Sigmoid colon (tissue), 6 donors: ENCODE measurements at regions not wholly inside any gene's neighbourhood (a gene's known extent, or its start where the extent isn't known, plus 50 kb on each side); places are given as distances from the start of the nearest gene placed in this dataset.

Experiments used
- DNase-seq: peaks from one replicate; pipeline ENCODE4 v3.0.0-alpha.2; 2019
- H3K27ac ChIP-seq, 4 donors: fragments of 200-600 bp; sonication (generic); one replicate each; pipeline ENCODE4 v1.5.1; 2016 to 2019; ENCODE audit warnings: mild to moderate bottlenecking in 1 of 4
- H3K27me3 ChIP-seq, 3 donors: fragments of 200-600 bp; sonication (generic); one replicate each; pipeline ENCODE4 v1.5.1; 2019; ENCODE audit warnings: mild to moderate bottlenecking in 1 of 3
- H3K36me3 ChIP-seq, 4 donors: fragments of 200-600 bp; sonication (generic); one replicate each; pipeline ENCODE4 v1.5.1; 2016 to 2019
- H3K4me1 ChIP-seq, 4 donors: fragments of 200-600 bp; sonication (generic); one replicate each; pipeline ENCODE4 v1.5.1; 2017 to 2019
- H3K4me3 ChIP-seq, 4 donors: fragments of 200-600 bp; sonication (generic); one replicate each; pipeline ENCODE4 v1.5.1; 2017 to 2019; ENCODE audit warnings: mild to moderate bottlenecking in 2 of 4, moderate library complexity in 1 of 4
- H3K9me3 ChIP-seq, 4 donors: fragments of 200-600 bp in 3 of 4; sonication (generic) in 3 of 4; one replicate each; pipeline versions ENCODE4 v1.5.1 to v1.6.1; 2013 to 2019
- EP300 ChIP-seq, 4 donors: sonication (generic); formaldehyde crosslinking; IDR thresholded peaks; one replicate each; pipeline ENCODE4 v1.6.1; 2017; ENCODE audit warnings: antibody characterized with exemption in 4 of 4
- POLR2A ChIP-seq, 2 donors: fragments of 450-650 bp; IDR thresholded peaks; one replicate each; pipeline ENCODE4 v1.6.1; 2016; ENCODE audit warnings: antibody characterized with exemption in 2 of 2, mild to moderate bottlenecking in 2 of 2, moderate library complexity in 2 of 2
- POLR2AphosphoS5 ChIP-seq, 4 donors: sonication (generic); formaldehyde crosslinking; IDR thresholded peaks; one replicate each; pipeline ENCODE4 v1.6.1; 2017; ENCODE audit warnings: antibody characterized with exemption in 4 of 4
- WGBS, 2 donors: extraction: QIAGEN DNeasy Blood & Tissue Kit; methylation state at CpG; one replicate each; pipeline ENCODE4 v1.1.7; 2013; 5-methylcytosine and 5-hydroxymethylcytosine counted together
- intact Hi-C: fragments of 100-400 bp; cut with DNase I; formaldehyde crosslinking; loops from one replicate; pipeline ENCODE4 v1.15.1; 2023
- TF ChIP-seq, protein P1 (sequence below), 4 experiments: fragments of 450-650 bp in 3 of 4; fragments of 200-600 bp in 1 of 4; IDR thresholded peaks; one replicate each; pipeline ENCODE4 v1.5.1; 2016 to 2019; ENCODE audit warnings: antibody characterized with exemption in 4 of 4, mild to moderate bottlenecking in 3 of 4, moderate library complexity in 2 of 4
- donor health status: healthy with polysubstance abuse.
- donor health status: healthy.

DNA sequence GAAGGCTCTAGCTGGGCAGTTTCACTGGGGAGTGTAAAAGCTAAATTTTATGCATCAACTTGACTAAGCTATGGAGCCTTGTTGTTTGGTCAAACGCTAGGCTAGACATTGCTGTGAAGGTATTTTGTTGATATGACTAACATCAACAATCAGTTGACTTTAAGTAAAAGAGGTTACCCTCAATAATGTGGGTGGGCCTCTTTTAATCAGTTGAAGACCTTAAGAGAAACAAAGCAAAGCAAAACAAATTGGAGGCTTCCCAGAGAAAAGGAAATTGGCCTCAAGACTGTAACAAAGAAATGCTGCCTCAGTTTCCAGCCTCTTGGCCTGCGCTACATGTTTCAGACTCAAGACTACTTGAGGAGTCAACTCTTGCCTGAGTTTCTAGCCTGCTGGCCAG is 50.0 kb upstream of the TSC22D1 start:
- no peaks in the 10 kb centered on the region for H3K36me3 ChIP-seq
- peaks cover 0 to 7% (median 0%) of the 10 kb centered on the region in 4 donors for H3K4me1 ChIP-seq
- WGBS, 2 donors: 92% methylated on average over 2 of the region's 2 CpGs
- TF ChIP-seq, protein P1, sequence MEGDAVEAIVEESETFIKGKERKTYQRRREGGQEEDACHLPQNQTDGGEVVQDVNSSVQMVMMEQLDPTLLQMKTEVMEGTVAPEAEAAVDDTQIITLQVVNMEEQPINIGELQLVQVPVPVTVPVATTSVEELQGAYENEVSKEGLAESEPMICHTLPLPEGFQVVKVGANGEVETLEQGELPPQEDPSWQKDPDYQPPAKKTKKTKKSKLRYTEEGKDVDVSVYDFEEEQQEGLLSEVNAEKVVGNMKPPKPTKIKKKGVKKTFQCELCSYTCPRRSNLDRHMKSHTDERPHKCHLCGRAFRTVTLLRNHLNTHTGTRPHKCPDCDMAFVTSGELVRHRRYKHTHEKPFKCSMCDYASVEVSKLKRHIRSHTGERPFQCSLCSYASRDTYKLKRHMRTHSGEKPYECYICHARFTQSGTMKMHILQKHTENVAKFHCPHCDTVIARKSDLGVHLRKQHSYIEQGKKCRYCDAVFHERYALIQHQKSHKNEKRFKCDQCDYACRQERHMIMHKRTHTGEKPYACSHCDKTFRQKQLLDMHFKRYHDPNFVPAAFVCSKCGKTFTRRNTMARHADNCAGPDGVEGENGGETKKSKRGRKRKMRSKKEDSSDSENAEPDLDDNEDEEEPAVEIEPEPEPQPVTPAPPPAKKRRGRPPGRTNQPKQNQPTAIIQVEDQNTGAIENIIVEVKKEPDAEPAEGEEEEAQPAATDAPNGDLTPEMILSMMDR (IDR thresholded peaks at IDR 0.05): no peak
- TF ChIP-seq POLR2A (IDR thresholded peaks at IDR 0.05): no peak
- TF ChIP-seq EP300 (IDR thresholded peaks at IDR 0.05): no peak
- no peak for TF ChIP-seq POLR2AphosphoS5 (IDR thresholded peaks at IDR 0.05)
- H3K27me3 ChIP-seq: no peaks in the 10 kb centered on the region
- H3K27ac ChIP-seq: no peak overlapping the region
- intact Hi-C loops: no loop called here
- no peak for DNase-seq
- H3K9me3 ChIP-seq: no peaks in the 10 kb centered on the region
- H3K4me3 ChIP-seq: no peak overlapping the region
